Activated T-cell treated with anti-CD3 and anti-CD28 coated beads for 4 hours (primary cell): ENCODE measurements at regions not wholly inside any gene's neighbourhood (a gene's known extent, or its start where the extent isn't known, plus 50 kb on each side); places are given as distances from the start of the nearest gene placed in this dataset.
"Not testable (repeated sequence)": the region's sequence is repeated elsewhere in the genome, so short reads cannot be mapped to it uniquely, and the experiment has no call there.

Source experiments
- DNase-seq: peaks from one replicate; pipeline ENCODE4 v3.0.0-alpha.2; 2020

GRCh38 chr4:60724623-60725022 lies 475.5 kb upstream of the ADGRL3 start:
- DNase-seq: no peak

GRCh38 chr4:60726779-60727178 lies 473.3 kb upstream of the ADGRL3 start:
- no peak for DNase-seq

- no peak for DNase-seq
These were observed 470.9 kb upstream of the ADGRL3 start for GRCh38 chr4:60729194-60729593.

- not testable (repeated sequence) for DNase-seq
These were observed 470.4 kb upstream of the ADGRL3 start for GRCh38 chr4:60729764-60730163.

- no peak for DNase-seq
These were observed 462.3 kb upstream of the ADGRL3 start for GRCh38 chr4:60737858-60738257.

GRCh38 chr4:60743654-60744053 lies 456.5 kb upstream of the ADGRL3 start:
- no peak for DNase-seq

- DNase-seq: no peak
These were observed 455.4 kb upstream of the ADGRL3 start for GRCh38 chr4:60744767-60745166.

GRCh38 chr4:60745800-60746571 lies 454.1 kb upstream of the ADGRL3 start:
- DNase-seq: no peak

GRCh38 chr4:60750962-60751361 lies 449.2 kb upstream of the ADGRL3 start:
- DNase-seq: no peak

- no peak for DNase-seq
These were observed 442.0 kb upstream of the ADGRL3 start for GRCh38 chr4:60757986-60758680.

GRCh38 chr4:60759518-60760245 lies 440.4 kb upstream of the ADGRL3 start:
- DNase-seq: no peak

- DNase-seq: no peak
These were observed 419.3 kb upstream of the ADGRL3 start for GRCh38 chr4:60780874-60781273.

- no peak for DNase-seq
These were observed 409.5 kb upstream of the ADGRL3 start for GRCh38 chr4:60790608-60791007.

- DNase-seq: no peak
These were observed 405.8 kb upstream of the ADGRL3 start for GRCh38 chr4:60794372-60794771.

- DNase-seq: no peak
These were observed 400.9 kb upstream of the ADGRL3 start for GRCh38 chr4:60799214-60799613.

GRCh38 chr4:60800701-60801100 lies 399.4 kb upstream of the ADGRL3 start:
- DNase-seq: no peak

GRCh38 chr4:60805500-60806313 lies 394.4 kb upstream of the ADGRL3 start:
- no peak for DNase-seq

GRCh38 chr4:60808726-60809485 lies 391.2 kb upstream of the ADGRL3 start:
- no peak for DNase-seq

- DNase-seq: no peak
These were observed 390.7 kb upstream of the ADGRL3 start for GRCh38 chr4:60809486-60809800.

GRCh38 chr4:60812811-60813210 lies 387.3 kb upstream of the ADGRL3 start:
- no peak for DNase-seq

- no peak for DNase-seq
These were observed 385.6 kb upstream of the ADGRL3 start for GRCh38 chr4:60814549-60814948.

GRCh38 chr4:60817609-60818008 lies 382.5 kb upstream of the ADGRL3 start:
- no peak for DNase-seq
